Renal cortical epithelial cell (primary cell): ENCODE measurements at regions not wholly inside any gene's neighbourhood (a gene's known extent, or its start where the extent isn't known, plus 50 kb on each side); places are given as distances from the start of the nearest gene placed in this dataset.
A peak's percentile ranks its signal among the peaks of the same experiment; 100 is the strongest.

Source experiments
- DNase-seq: peaks from one replicate; pipeline ENCODE4 v3.0.0-alpha.2; 2011; ENCODE audit warnings: low read depth

DNA sequence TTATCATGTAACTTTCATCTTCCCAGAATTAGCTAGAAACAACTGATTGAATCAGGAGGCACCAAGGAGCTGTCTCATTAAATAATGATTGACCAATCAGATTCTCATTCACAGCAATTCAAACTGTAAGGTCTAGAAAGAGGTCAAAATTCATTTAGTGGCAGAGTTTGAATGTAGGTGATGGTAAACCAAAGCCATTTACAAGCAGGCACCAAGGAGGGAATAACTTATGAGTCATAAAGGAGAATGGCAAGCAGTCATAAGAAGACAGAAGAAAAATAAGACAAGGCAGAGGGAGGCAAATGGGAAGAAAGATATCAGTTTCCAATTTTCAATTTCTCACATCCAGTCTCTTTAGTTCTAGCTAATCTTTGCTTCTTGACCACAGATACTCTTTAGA is 52.9 kb upstream of the DEFB112 start:
- peak; percentile 55 for DNase-seq

- peak; percentile 44 for DNase-seq
Observed at GRCh38 chr6:50110587-50110986, 60.9 kb upstream of the DEFB112 start.

GRCh38 chr6:50112981-50113857 is 63.5 kb upstream of the DEFB112 start:
- peak; percentile 7 for DNase-seq

DNA sequence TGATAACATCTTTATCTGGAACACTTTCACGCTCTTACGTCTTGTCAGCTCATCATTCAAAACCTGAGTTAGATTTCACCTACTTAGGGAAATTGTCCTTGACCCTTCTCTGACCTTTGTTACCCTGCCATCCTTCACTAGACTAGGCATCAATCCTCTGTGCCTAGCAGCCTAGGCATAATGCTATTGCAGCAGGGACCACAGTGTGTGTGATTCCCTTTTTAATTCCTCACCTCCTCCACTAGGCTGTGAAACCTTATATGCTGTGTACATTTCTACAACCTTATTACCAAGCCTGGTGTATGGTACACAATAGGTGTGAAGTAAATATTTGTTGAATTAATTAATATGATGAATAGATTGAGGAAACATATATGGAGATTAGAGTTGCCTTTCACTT is 66.7 kb upstream of the DEFB112 start:
- DNase-seq, result no peak

DNA sequence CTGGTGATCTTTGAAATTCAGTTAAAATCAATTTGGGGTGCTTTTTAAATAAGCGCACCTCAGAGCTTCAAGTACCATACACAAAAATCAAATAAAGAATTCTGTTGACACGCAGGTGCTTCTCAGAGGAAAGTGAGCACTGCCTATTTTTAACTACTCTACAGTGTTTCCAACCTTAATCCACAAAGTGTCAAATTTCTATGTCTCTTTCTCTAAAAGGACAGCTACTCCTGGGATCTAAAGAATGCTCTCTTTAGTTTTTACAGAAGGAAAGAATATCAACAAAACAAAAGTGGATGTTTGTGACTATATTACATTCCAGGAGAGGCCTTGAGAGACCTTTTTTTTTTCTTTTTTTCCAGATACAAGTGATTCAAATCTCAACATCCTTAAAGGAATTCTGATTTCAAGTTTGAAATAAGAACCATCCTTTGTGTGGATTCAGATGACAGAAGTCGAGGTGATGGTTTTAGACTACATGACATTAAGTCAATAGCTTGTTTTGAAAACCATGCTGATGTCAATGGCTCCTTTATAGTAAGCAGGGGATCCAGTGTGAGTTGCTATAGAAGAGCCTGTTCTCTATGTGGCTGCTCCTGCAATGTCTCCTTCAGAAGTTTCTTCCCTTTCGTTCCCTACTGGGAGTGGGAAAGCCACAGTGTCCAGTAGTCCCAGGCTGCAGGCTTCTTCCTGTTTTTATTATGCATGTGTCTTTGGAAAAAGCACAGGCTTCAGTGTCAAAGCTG is 67.2 kb upstream of the DEFB112 start:
- no peak for DNase-seq

DNA sequence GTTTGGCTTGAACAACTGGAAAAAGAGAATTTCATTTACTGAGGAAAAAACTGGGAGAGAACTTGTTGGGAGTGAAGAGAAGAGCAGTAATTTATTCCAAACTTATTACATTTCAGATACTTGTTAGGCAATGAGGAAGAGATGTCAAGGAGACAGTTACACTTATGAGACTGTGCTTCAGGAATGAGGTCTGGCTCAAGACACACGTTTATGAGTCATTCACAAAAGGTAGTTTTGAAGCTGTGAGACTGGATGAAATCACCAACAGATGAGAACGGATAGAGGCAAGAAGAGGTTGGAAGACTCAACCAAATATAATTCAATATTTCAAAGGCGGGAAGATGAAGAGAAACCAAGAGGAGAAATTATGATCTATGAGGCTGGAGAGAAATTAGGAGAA is 70.6 kb upstream of the DEFB112 start:
- DNase-seq, result peak; percentile 54

DNA sequence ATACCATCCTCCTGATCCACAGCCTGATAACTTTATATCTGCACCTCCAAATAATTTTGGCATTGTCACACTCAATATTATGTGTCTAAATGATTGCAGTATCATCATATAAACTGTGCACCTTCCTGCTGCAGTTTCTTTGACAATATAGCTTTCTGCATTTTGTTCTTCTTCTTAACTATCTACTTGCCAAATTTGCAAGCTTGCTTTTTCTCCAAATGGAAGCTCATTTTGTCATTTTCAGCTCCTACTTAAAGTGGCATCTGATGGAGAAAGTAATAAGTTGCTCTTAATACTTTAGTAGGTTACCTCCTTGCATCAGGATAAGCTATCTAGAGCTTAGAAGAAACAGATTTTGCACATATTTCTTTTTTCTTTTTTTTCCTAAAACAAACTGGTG is 74.0 kb upstream of the DEFB112 start:
- no peak for DNase-seq

DNA sequence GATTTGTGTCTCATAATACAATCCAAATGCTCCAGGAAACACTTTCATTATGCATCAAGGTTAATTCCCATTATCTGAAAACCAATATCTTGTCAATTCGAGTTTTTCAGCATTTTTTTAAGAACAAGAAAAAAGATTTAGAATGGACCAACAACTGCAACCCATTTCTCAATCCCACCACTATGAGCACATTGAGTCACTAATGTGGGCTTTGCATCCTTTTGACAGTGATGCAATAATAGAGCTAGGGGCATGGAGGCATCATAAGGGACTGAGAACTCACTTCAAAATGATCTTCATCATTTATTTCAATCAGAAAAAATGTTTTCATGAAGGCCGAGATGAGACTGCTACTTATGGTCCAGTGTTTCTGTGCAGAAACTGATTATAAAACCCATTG is 74.8 kb upstream of the DEFB112 start:
- DNase-seq, result no peak

GRCh38 chr6:50128420-50129005 is 78.8 kb upstream of the DEFB112 start:
- DNase-seq, result peak; percentile 39

DNA sequence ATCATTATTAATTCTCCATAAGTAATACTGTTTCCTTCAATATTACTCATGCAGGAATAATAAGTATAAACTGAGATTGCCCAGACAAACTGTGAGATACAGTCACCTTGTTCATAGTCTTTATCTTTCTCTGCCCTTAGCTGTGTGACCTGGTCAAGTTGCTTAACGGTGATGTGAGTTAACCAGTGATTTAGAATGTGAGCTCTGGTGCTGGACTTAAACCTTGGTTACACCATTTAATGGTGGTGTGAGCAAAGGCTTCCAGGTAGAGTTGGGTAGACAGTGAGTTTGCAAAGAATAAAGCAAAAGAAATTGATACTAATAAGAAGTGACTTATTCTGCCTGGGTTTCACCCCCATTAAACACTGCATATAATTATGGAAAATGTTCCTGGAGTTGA is 86.2 kb upstream of the DEFB112 start:
- peak; percentile 26 for DNase-seq

DNA sequence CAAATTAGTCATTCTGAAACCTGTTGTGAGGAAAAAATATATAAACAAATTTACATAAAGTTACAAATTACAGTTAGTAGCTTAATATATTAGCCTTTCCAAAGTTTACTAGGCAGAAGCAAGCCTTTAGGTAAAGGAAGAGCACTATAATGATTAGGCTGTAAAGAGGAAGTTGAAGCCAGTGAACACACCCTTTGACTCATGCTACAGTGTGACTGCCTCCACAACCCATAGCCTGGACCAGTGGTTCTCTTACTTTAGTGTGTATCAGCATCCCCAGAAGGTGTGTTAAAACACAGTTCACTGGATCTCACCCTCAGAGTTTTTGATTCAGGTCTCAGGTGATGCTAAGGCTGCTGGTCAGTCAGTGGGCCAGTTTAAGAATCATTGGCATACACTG is 91.4 kb upstream of the DEFB112 start:
- DNase-seq, result no peak

GRCh38 chr6:50143011-50143719 is 93.4 kb upstream of the DEFB112 start:
- peak; percentile 29 for DNase-seq

- peak; percentile 21 for DNase-seq
Observed at GRCh38 chr6:50145125-50145524, 95.4 kb upstream of the DEFB112 start.

- no peak for DNase-seq
Observed at GRCh38 chr6:50147371-50147770, 97.6 kb upstream of the DEFB112 start.

- DNase-seq, result no peak
Observed at GRCh38 chr6:50180646-50181045, 130.9 kb upstream of the DEFB112 start.

- no peak for DNase-seq
Observed at GRCh38 chr6:50185006-50185405, 135.3 kb upstream of the DEFB112 start.

- DNase-seq, result no peak
Observed at GRCh38 chr6:50187351-50187921, 137.7 kb upstream of the DEFB112 start.

- no peak for DNase-seq
Observed at GRCh38 chr6:50198245-50198644, 148.5 kb upstream of the DEFB112 start.

DNA sequence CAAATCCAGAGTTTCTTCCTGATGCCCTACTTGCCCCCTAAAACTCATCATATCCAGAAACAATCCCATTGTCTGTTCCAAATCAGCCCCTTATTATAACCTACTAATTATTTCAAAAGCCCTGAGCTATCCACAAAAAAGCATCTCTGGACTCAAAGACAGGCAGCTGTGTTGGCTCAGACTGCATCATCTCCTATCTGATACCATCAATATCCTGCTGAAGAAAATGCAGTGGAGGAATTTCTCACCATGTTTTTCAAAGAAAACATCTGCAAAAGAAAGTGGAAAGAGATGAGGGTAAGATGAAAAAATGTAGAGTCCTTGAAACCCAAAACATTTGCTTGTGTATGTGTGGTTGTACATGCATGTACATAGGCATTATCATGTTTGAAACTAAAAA is 153.0 kb upstream of the DEFB112 start:
- DNase-seq, result no peak

DNA sequence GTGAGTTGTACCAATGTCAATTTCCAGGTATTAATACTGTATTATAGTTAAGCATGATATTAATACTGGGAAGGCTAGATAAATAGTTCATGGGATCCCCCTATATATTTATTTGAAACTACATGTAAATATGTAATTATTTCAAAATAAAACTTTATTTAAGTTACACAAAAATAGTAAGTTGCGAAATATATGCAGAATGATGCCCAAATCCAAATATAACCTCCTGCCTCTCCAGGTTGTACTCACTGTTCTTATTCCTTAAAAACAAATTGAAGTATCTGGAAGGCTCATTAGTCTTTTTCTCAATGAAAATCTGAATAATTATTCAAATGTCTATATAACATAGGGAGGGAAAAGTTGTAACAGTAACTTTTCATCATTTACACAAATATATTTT is 161.9 kb upstream of the DEFB112 start:
- no peak for DNase-seq

DNA sequence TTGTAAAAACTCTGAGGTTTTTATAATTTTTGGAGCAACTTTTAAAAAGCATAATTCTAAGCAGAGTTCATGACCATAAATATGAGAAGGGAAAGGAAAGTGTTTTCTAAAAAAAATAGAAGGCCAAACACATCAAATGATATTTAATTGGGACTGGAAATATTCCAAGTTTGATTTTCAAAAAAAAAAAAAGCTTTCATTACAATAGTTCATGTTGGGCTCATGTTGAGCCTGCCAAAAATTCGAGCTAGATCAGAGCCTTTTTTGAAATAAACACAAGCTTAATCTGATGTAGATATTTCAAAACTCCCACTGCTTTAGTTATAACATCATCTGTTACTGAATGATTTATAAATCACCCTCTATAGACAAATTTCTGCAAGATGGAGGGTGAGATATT is 163.4 kb upstream of the DEFB112 start:
- DNase-seq, result no peak

DNA sequence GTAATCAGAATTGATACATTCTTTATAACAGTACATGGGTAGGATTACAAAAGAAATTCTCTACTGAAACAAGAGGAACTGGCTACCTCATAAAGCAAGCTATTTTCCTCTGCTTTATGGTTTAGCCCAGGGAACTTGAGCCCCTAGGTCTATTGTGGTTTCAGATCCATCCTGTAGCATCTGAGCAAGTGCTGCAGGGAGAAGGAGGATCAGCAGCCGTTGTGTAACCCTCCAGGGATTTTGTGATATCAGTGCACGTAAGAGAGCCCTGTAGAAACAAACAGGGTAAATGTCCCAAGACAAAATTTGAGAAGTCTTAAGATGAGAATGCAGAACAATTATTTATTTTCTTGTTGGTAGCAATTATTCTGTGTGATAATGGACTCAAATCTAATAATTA is 165.2 kb upstream of the DEFB112 start:
- no peak for DNase-seq
